Esophagus muscularis mucosa (tissue), 4 donors: ENCODE measurements at regions not wholly inside any gene's neighbourhood (a gene's known extent, or its start where the extent isn't known, plus 50 kb on each side); places are given as distances from the start of the nearest gene placed in this dataset.

ENCODE experiments used
- DNase-seq: peaks from one replicate; pipeline ENCODE4 v3.0.0-alpha.2; 2017; ENCODE audit errors: extremely low spot score
- H3K27ac ChIP-seq, 4 donors: fragments of 200-600 bp; sonication (generic); replicated peaks in 1 of 4; 1 replicate in 3 of 4; 2 replicates in 1 of 4; pipeline ENCODE4 v1.5.1; 2016 to 2019; ENCODE audit warnings: mild to moderate bottlenecking in 1 of 4
- H3K27me3 ChIP-seq, 4 donors: fragments of 200-600 bp; sonication (generic); one replicate each; pipeline versions ENCODE4 v1.5.1 to v1.6.0; 2016 to 2019
- H3K36me3 ChIP-seq, 4 donors: fragments of 200-600 bp; sonication (generic); one replicate each; pipeline ENCODE4 v1.5.1; 2016 to 2019
- H3K4me1 ChIP-seq, 4 donors: fragments of 200-600 bp; sonication (generic); one replicate each; pipeline ENCODE4 v1.5.1; 2016 to 2019
- H3K4me3 ChIP-seq, 4 donors: fragments of 200-600 bp; sonication (generic); 1 replicate in 2 of 4; 2 replicates in 2 of 4; pipeline ENCODE4 v1.5.1; 2016 to 2019; ENCODE audit warnings: mild to moderate bottlenecking in 4 of 4, moderate library complexity in 1 of 4
- H3K9me3 ChIP-seq, 4 donors: fragments of 200-600 bp; sonication (generic); 1 replicate in 3 of 4; 2 replicates in 1 of 4; pipeline ENCODE4 v1.5.1; 2016 to 2019
- CTCF ChIP-seq, 3 experiments: fragments of 200-600 bp in 2 of 3; fragments of 450-650 bp in 1 of 3; sonication (generic) in 2 of 3; IDR thresholded peaks; one replicate each; pipeline ENCODE4 v1.5.1; 2017 to 2019; ENCODE audit warnings: antibody characterized with exemption in 3 of 3, mild to moderate bottlenecking in 2 of 3, moderate library complexity in 1 of 3
- EP300 ChIP-seq: sonication (generic); formaldehyde crosslinking; IDR thresholded peaks from one replicate; pipeline ENCODE4 v1.6.1; 2017; ENCODE audit warnings: antibody characterized with exemption
- POLR2A ChIP-seq: fragments of 450-650 bp; IDR thresholded peaks from one replicate; pipeline ENCODE4 v1.6.1; 2017; ENCODE audit warnings: antibody characterized with exemption, moderate library complexity, mild to moderate bottlenecking, low read depth
- POLR2AphosphoS5 ChIP-seq, 2 donors: sonication (generic); formaldehyde crosslinking; IDR thresholded peaks; one replicate each; pipeline ENCODE4 v1.6.1; 2017; ENCODE audit warnings: antibody characterized with exemption in 2 of 2
- WGBS: methylation state at CpG from one replicate; pipeline ENCODE4 v1.1.5; 2018; 5-methylcytosine and 5-hydroxymethylcytosine counted together
- intact Hi-C: fragments of 100-400 bp; cut with DNase I; formaldehyde crosslinking; loops from one replicate; pipeline ENCODE4 v1.15.1; 2023

DNA sequence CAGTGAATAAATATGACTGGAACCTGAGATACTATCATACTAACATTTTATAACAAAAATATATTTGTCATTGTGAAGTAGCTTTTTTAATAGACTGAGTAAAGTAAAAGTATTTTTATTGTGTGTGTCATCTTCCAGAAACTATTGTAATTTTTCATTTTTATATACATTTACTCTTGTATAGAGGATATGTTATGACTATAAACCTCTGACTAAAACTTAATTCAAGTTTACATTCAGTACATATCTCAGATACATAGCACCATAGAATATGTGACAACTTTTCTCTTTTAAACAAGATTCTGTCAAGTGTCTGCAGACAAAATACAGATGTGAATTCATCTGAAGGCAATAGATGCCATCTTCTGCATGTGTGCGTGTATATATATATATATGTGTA lies 704.3 kb downstream of the SLITRK1 start:
- Histone ChIP-seq H3K9me3 (no peaks in the 10 kb centered on the region), H3K36me3 (no peaks in the 10 kb centered on the region), H3K27me3 (no peaks in the 10 kb centered on the region), H3K27ac (no peak overlapping the region), H3K4me3 (no peak overlapping the region), H3K4me1 (no peaks in the 10 kb centered on the region)
- TF ChIP-seq POLR2A (no peak), POLR2AphosphoS5 (IDR thresholded peaks at IDR 0.05) (no peak), CTCF (IDR thresholded peaks at IDR 0.05) (no peak), EP300 (no peak)
- intact Hi-C loops: loop anchor here (5.0 kb wide), 1 partner anchor 499 kb away; no protein-coding TSS in a partner anchor
- DNase-seq: no peak
- WGBS: 0% methylated on average over 1 of the region's 1 CpG

GRCh38 chr13:83168590-83168989 lies 713.7 kb downstream of the SLITRK1 start:
- WGBS: 65% methylated on average over 1 of the region's 1 CpG
- Histone ChIP-seq H3K36me3 (no peaks in the 10 kb centered on the region), H3K27me3 (no peaks in the 10 kb centered on the region), H3K9me3 (no peaks in the 10 kb centered on the region), H3K27ac (no peak overlapping the region), H3K4me1 (no peaks in the 10 kb centered on the region), H3K4me3 (no peak overlapping the region)
- DNase-seq: no peak
- intact Hi-C loops: no loop called here
- TF ChIP-seq POLR2A (no peak), POLR2AphosphoS5 (IDR thresholded peaks at IDR 0.05) (no peak), CTCF (IDR thresholded peaks at IDR 0.05) (no peak), EP300 (no peak)

DNA sequence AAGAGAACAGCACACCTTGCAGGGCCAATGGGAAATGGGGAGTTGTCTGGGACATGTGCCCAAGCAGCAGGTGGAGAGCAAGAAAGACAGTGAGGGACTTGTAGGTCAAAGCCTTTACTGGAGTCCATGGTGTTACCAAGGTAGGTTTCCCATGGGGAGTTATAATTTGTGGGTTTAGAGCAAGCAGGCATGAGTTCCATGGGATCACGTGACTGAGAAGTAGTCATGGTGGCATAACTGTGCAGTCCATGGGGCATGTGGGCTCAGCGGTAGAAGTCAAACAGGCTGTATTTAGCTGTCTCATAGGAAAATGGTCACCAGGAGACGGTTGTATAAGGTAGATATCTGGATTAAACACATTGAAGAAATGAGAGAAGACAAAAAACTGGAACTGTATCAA lies 715.1 kb downstream of the SLITRK1 start:
- H3K36me3 ChIP-seq: no peaks in the 10 kb centered on the region
- no peaks in the 10 kb centered on the region for H3K27me3 ChIP-seq
- no peak overlapping the region for H3K4me3 ChIP-seq
- WGBS: 89% methylated on average over 3 of the region's 3 CpGs
- no peaks in the 10 kb centered on the region for H3K4me1 ChIP-seq
- H3K9me3 ChIP-seq: no peaks in the 10 kb centered on the region
- no peak overlapping the region for H3K27ac ChIP-seq
- intact Hi-C loops: no loop called here
- TF ChIP-seq POLR2AphosphoS5 (IDR thresholded peaks at IDR 0.05): no peak
- TF ChIP-seq POLR2A: no peak
- TF ChIP-seq EP300: no peak
- TF ChIP-seq CTCF (IDR thresholded peaks at IDR 0.05): no peak
- DNase-seq: no peak

DNA sequence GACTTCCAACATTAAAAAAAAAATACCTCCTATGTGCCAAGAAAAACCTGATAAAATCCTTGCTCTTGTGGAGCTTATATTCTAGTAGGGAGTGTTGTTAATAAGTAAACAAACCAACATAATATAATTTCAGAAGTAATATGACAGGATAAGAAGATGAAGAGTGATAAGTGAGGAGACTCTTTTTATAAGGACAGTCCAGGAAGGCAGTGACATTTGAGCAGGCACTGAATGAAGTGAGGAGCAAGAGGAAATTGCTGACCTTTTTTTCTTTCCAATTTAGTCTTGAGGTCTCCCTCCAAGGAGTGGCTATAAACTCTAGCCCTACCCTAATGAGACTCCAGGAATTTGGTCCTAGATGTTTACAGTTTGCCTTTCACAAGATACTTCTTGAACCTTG lies 715.7 kb downstream of the SLITRK1 start:
- intact Hi-C loops: no loop called here
- TF ChIP-seq CTCF (IDR thresholded peaks at IDR 0.05) (no peak), POLR2AphosphoS5 (IDR thresholded peaks at IDR 0.05) (no peak), POLR2A (no peak), EP300 (no peak)
- Histone ChIP-seq H3K27me3 (no peaks in the 10 kb centered on the region), H3K4me3 (no peak overlapping the region), H3K27ac (no peak overlapping the region), H3K36me3 (no peaks in the 10 kb centered on the region), H3K9me3 (no peaks in the 10 kb centered on the region), H3K4me1 (no peaks in the 10 kb centered on the region)
- DNase-seq: no peak

- 31% methylated on average over 2 of the region's 2 CpGs for WGBS
- Histone ChIP-seq H3K4me3 (no peak overlapping the region), H3K27me3 (no peaks in the 10 kb centered on the region), H3K9me3 (no peaks in the 10 kb centered on the region), H3K4me1 (no peaks in the 10 kb centered on the region), H3K36me3 (no peaks in the 10 kb centered on the region), H3K27ac (no peak overlapping the region)
- intact Hi-C loops: no loop called here
- TF ChIP-seq CTCF (IDR thresholded peaks at IDR 0.05): no peak
- TF ChIP-seq POLR2AphosphoS5 (IDR thresholded peaks at IDR 0.05): no peak
- TF ChIP-seq POLR2A: no peak
- TF ChIP-seq EP300: no peak
- DNase-seq: no peak
Observed at GRCh38 chr13:83162493-83162892, 719.8 kb downstream of the SLITRK1 start.
